ENCODE measurements at regions not wholly inside any gene's neighbourhood (a gene's known extent, or its start where the extent isn't known, plus 50 kb on each side); places are given as distances from the start of the nearest gene placed in this dataset.

- no peak for DNase-seq (ENCODE audit: low read depth in 2 of 2)
Observed at GRCh38 chr20:17819395-17820093, 119.8 kb downstream of the BANF2 start.

- no peak for DNase-seq (ENCODE audit: low read depth in 2 of 2)
Observed at GRCh38 chr20:17818187-17818586, 118.4 kb downstream of the BANF2 start.

GRCh38 chr20:17816804-17817587 lies 117.2 kb downstream of the BANF2 start:
- DNase-seq (ENCODE audit: low read depth in 2 of 2) = no peak

DNA sequence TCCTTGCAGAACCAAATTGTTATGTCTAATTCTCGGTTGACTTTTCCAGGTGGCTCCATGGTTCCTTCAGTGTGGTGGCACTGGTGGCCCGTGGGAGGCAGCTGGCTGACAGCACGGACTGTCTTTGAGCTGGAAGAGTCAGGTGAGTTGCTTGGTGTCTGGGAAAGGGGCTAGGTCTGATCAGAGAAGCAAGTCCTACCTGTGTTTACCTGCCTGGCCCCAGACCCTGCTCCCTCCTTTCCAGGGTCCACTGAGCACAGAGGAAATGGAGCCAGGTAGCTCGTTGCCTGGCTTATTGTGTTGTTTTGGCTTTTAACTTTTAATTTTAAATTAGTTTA lies 111.8 kb downstream of the BANF2 start:
- no peak for DNase-seq (ENCODE audit: low read depth in 2 of 2)

GRCh38 chr20:17810847-17811627 lies 111.3 kb downstream of the BANF2 start:
- no peak for DNase-seq (ENCODE audit: low read depth in 2 of 2)

GRCh38 chr20:17810062-17810631 lies 110.4 kb downstream of the BANF2 start:
- no peak for DNase-seq (ENCODE audit: low read depth in 2 of 2)

- no peak for DNase-seq (ENCODE audit: low read depth in 2 of 2)
Observed at GRCh38 chr20:17809362-17810061, 109.7 kb downstream of the BANF2 start.

GRCh38 chr20:17808782-17809181 lies 109.0 kb downstream of the BANF2 start:
- DNase-seq (ENCODE audit: low read depth in 2 of 2) = no peak

DNA sequence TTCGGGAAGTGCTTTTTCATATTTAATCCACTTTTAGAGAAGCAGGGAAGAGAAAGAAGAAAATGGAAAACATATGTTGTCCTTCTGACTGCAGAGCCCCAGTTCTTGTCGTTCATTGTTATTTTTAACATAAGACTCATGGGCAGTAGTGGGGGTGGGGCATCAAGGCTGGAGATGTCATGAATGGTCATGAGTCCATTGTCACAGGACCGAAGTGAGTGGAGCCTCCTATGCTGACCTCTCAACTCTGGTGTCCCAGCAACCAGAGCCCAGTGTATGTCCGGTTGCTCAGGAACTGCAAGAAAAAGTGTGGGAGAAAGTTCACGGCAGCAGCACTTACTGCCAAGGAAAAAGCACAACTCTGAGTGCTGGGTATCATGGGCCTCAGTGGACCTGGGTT lies 108.6 kb downstream of the BANF2 start:
- DNase-seq (ENCODE audit: low read depth in 2 of 2) = no peak

- DNase-seq (ENCODE audit: low read depth in 2 of 2) = no peak
Observed at GRCh38 chr20:17807651-17808050, 107.9 kb downstream of the BANF2 start.

DNA sequence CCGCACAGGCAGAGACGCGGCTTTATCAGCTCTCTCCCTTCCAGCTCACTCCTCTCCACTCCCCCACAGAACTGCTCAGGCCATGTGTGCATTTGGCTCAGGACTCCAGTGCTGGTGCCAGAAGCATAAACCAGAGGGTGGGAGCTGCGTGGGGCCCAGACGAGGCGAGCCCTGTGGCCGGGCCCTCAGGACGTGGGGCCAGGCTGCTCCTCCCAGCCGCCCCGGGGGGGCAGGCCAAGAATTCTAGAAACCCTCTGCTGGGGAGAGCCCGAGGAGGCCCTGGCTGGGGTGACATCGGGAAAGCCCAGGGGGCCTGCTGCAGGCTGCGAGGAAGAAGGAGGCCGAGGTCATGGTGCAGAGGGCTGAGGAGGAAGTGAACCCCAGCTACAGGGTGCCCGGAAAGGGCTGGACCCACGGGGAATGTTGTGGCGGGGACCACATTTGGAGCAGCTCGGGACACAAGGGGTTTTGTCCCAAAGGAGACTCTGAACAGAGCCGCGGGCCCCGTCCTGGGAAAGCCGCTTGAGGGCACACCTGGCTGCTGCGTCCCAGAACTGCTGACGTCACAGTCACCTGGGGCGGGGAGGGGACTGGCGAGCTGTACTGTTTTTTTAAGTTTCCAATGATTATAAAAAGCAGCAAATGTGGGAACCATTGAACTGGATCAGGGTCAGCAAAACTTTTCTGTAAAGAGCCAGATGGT lies 107.1 kb downstream of the BANF2 start:
- no peak for DNase-seq (ENCODE audit: low read depth in 2 of 2)

GRCh38 chr20:17806107-17806506 lies 106.3 kb downstream of the BANF2 start:
- DNase-seq (ENCODE audit: low read depth in 2 of 2) = no peak

DNA sequence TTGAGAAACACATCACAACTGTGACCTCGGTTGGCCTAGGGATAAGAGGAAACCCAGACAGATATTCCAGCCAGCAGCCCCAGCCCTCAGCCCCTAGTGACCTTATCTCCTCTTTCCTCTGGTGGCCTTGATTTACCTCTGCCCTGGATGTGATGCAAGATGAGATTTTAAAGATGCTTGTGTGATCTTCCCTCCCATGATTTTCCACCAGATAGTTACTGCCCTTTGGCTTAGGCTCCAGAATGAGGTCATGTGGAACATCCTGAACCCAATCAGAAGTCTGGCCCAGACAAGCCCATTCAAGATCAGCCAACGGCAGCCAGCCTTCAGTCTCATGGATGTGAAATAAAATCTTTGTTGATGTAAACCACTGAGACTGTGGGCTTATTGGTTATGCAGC lies 104.0 kb downstream of the BANF2 start:
- no peak for DNase-seq (ENCODE audit: low read depth in 2 of 2)

DNA sequence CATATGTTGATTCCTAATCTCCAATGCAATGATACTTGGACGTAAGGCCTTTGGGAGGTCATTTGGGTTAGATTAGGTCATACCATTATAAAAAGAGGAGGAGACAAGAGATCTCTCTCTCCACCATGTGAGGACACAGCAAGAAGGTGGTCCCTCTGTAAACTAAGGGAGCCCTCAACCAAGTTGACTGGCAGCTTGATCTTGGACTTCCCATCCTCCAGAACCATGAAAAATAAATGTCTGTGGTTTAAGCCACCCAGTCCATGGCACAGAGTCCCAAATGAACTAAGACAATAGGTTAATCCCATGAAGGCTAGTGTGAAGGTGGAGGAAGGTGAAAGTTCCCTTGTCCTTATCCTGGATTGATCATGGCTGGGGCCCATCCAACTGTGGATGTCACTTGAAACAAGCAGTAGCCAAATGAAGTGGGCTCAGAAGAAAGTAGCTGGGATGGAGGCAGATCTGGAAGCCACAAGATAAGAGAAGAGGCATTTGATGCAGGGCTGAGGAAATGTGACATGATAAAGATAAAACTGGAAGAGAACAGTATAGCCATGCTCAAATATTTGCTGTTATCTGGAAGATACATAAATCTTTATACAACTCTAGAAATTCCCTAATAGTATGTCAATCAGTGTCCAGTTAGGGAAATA lies 99.9 kb downstream of the BANF2 start:
- DNase-seq (ENCODE audit: low read depth in 2 of 2) = no peak

GRCh38 chr20:17798601-17799000 lies 98.8 kb downstream of the BANF2 start:
- no peak for DNase-seq (ENCODE audit: low read depth in 2 of 2)

DNA sequence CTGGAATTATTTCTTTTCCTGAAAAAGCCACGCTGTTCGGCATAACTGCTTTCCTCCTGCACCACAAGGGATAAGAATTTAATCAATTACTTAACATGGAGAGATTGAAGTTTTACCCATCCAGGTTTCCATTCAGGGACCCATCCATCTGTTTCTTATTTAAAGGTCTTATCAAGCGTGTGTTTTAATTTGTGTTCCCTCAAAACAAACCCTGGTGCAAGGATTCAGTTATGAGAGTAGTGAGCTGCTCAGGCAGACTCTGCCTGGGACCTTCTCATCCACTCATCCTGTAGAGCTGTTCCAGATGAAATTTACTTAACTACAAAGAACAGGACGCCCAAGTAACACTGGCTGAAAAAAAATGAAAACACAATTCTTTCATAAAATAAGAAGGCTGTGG lies 97.8 kb downstream of the BANF2 start:
- no peak for DNase-seq (ENCODE audit: low read depth in 2 of 2)

- no peak for DNase-seq (ENCODE audit: low read depth in 2 of 2)
Observed at GRCh38 chr20:17797161-17797560, 97.4 kb downstream of the BANF2 start.

- DNase-seq (ENCODE audit: low read depth in 2 of 2) = no peak
Observed at GRCh38 chr20:17796091-17796563, 96.4 kb downstream of the BANF2 start.

- DNase-seq (ENCODE audit: low read depth in 2 of 2) = no peak
Observed at GRCh38 chr20:17795501-17796071, 95.8 kb downstream of the BANF2 start.

GRCh38 chr20:17795003-17795402 lies 95.2 kb downstream of the BANF2 start:
- DNase-seq (ENCODE audit: low read depth in 2 of 2) = no peak
